ENCODE measurements at regions not wholly inside any gene's neighbourhood (a gene's known extent, or its start where the extent isn't known, plus 50 kb on each side); places are given as distances from the start of the nearest gene placed in this dataset.

DNA sequence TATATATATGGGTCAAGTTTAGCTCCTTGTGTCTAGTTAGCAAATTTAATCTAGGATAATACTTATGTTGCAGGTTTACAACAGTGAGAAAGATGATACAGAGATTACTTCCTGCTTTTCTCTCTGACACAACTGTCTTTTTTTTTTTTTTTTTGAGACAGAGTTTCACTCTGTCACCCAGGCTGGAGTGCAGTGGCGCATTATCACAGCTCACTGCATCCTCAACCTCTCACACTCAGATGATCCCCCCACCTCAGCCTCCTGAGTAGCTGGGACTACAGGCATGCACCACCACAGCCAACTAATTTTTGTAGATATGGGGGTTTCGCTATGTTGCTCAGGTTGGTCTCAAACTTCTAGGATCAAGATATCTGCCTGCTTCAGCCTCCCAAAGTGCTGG is 706.9 kb upstream of the SOX9 start:
- Histone ChIP-seq H3K4me3 (no peak overlapping the region), H3K9me3 (no peaks in the 10 kb centered on the region), H3K27me3 (no peaks in the 10 kb centered on the region), H3K27ac (no peak overlapping the region), H3K36me3 (no peaks in the 10 kb centered on the region), H3K4me1 (no peaks in the 10 kb centered on the region)
- DNase-seq (ENCODE audit: low spot score in 2 of 2), result no peak
- TF ChIP-seq, protein P1, sequence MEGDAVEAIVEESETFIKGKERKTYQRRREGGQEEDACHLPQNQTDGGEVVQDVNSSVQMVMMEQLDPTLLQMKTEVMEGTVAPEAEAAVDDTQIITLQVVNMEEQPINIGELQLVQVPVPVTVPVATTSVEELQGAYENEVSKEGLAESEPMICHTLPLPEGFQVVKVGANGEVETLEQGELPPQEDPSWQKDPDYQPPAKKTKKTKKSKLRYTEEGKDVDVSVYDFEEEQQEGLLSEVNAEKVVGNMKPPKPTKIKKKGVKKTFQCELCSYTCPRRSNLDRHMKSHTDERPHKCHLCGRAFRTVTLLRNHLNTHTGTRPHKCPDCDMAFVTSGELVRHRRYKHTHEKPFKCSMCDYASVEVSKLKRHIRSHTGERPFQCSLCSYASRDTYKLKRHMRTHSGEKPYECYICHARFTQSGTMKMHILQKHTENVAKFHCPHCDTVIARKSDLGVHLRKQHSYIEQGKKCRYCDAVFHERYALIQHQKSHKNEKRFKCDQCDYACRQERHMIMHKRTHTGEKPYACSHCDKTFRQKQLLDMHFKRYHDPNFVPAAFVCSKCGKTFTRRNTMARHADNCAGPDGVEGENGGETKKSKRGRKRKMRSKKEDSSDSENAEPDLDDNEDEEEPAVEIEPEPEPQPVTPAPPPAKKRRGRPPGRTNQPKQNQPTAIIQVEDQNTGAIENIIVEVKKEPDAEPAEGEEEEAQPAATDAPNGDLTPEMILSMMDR (IDR thresholded peaks at IDR 0.05), result no peak
- intact Hi-C loops (cut with DNase I), result no loop called here

DNA sequence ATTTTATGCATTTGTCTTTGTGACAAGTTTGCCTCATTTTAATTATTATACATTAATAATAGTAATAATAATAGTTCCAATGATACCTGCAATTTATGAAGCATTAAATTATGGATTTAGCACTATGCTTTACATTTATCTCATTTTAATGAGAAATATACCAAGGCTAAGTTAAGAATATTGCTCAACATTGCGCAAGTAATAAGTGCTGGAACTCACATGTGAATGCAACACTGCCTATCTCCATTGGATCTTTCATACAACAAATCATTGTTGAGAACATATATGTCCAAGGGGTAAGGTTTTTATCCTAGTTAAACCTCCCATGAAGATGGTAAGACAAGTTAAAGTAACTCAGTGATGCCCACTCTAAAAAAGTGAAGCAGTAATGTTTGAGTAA is 703.7 kb upstream of the SOX9 start:
- no peaks in the 10 kb centered on the region for H3K36me3 ChIP-seq
- no peaks in the 10 kb centered on the region for H3K27me3 ChIP-seq
- TF ChIP-seq, protein P1 (IDR thresholded peaks at IDR 0.05), result no peak
- intact Hi-C loops (cut with DNase I), result no loop called here
- no peak overlapping the region for H3K27ac ChIP-seq
- H3K9me3 ChIP-seq, result no peaks in the 10 kb centered on the region
- no peak overlapping the region for H3K4me3 ChIP-seq
- no peaks in the 10 kb centered on the region for H3K4me1 ChIP-seq
- no peak for DNase-seq (ENCODE audit: low spot score in 2 of 2)

DNA sequence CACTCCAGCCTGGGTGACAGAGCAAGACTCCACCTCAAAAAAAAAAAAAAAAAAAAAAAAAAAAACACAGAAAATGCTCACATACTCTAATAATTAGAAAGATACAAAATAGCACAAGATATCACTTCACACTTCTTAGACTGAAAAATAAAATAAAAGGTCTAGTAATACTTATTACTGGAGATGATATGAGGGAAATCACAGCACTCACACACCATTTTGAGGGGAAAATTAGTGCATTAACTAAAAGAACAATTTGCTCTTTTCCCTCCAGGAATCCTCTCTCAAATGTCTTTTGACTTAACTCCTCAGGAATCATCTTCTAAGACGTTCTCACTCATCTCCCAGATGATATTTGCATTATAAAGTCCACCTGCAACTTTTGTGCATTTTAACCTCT is 697.9 kb upstream of the SOX9 start:
- intact Hi-C loops (cut with DNase I), result no loop called here

DNA sequence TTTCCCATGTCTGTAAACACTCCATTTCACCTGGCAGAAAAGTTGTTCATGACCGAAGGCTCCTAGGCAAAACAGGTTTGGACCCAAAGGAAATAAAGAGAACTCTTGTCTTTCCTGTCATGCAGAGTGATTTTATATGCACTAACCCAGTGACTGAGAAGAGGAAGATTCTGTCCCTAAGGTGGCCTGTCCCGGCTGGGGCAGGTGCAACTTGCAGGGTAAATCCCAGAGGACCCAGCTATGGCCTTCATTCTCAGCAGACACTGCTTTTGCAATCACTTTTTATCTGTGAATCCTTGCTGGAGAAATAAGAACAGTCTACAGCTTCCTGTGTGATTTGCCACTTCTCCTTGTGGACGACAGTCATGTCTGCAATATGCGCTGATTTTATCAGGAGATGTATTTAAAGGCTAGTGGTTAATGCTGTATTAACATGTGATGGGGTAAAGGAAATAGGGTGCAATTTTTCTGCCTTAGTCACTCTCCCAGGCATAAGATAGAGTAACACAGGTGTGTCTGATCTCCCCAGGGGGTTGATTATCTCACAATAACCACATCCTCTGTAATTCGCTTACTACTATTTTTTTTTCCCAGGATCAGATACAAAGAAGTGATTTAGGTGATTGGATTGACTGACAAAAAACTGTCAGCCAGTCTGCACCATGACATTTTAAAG is 696.8 kb upstream of the SOX9 start:
- no peak overlapping the region for H3K4me3 ChIP-seq
- intact Hi-C loops (cut with DNase I), result no loop called here
- TF ChIP-seq, protein P1 (IDR thresholded peaks at IDR 0.05), result no peak
- no peaks in the 10 kb centered on the region for H3K27me3 ChIP-seq
- no peak overlapping the region for H3K27ac ChIP-seq
- H3K4me1 ChIP-seq, result no peaks in the 10 kb centered on the region
- H3K9me3 ChIP-seq, result no peaks in the 10 kb centered on the region
- H3K36me3 ChIP-seq, result no peaks in the 10 kb centered on the region
- DNase-seq (ENCODE audit: low spot score in 2 of 2), result no peak

More for the DNA sequence above, 697.9 kb upstream of the SOX9 start:
- TF ChIP-seq, protein P1 (IDR thresholded peaks at IDR 0.05), result no peak
- no peak for DNase-seq (ENCODE audit: low spot score in 2 of 2)
- H3K27ac ChIP-seq, result no peak overlapping the region
- H3K9me3 ChIP-seq, result no peaks in the 10 kb centered on the region
- H3K4me3 ChIP-seq, result no peak overlapping the region
- no peaks in the 10 kb centered on the region for H3K27me3 ChIP-seq
- no peaks in the 10 kb centered on the region for H3K36me3 ChIP-seq
- no peaks in the 10 kb centered on the region for H3K4me1 ChIP-seq

DNA sequence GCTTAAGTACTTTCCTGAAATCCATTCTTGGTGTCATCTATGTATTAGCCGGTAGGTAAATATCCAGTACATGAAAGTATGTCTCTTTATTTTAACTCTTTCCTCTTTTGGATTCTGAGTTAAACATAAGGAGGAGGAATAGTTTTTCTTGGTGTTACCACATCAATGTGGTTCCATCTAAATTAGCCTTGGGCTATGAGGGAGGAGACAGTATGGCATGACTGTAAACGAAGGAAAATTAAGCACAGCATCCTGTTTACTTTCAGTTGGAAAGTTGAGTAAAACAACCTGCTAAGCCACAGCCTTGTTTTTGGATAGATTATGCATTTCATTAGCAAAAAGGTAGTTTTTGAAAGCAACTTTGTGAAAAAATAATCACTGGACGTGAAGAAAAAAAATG is 693.0 kb upstream of the SOX9 start:
- H3K4me1 ChIP-seq, result no peaks in the 10 kb centered on the region
- DNase-seq (ENCODE audit: low spot score in 2 of 2), result no peak
- no peaks in the 10 kb centered on the region for H3K27me3 ChIP-seq
- no peaks in the 10 kb centered on the region for H3K9me3 ChIP-seq
- H3K36me3 ChIP-seq, result no peaks in the 10 kb centered on the region
- intact Hi-C loops (cut with DNase I), result no loop called here
- H3K4me3 ChIP-seq, result no peak overlapping the region
- TF ChIP-seq, protein P1 (IDR thresholded peaks at IDR 0.05), result no peak
- no peak overlapping the region for H3K27ac ChIP-seq

DNA sequence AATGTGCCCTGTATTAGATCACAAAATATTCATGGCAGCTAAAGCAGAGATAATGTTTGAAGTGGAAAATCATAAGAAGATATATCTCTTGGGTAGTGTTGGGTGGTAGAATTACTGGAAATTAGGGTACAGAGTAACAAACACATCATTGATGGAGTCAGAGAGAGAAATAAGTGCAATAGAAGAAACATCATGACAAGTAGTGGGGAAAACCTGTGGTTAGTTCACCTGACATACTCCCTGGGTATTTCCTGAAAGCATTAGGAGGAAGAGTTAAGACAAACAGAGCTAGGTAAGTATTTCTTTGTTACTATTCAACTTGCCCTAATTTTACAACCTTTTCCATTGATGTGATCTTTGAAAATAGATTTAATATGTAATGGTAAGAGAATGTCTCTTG is 691.9 kb upstream of the SOX9 start:
- no peaks in the 10 kb centered on the region for H3K36me3 ChIP-seq
- intact Hi-C loops (cut with DNase I), result no loop called here
- no peaks in the 10 kb centered on the region for H3K4me1 ChIP-seq
- no peak for DNase-seq (ENCODE audit: low spot score in 2 of 2)
- no peak overlapping the region for H3K4me3 ChIP-seq
- no peak overlapping the region for H3K27ac ChIP-seq
- TF ChIP-seq, protein P1 (IDR thresholded peaks at IDR 0.05), result no peak
- no peaks in the 10 kb centered on the region for H3K9me3 ChIP-seq
- no peaks in the 10 kb centered on the region for H3K27me3 ChIP-seq
